Astrocyte (in vitro differentiated cells and primary cell): ENCODE measurements at regions not wholly inside any gene's neighbourhood (a gene's known extent, or its start where the extent isn't known, plus 50 kb on each side); places are given as distances from the start of the nearest gene placed in this dataset.

Experiments used
- DNase-seq: peaks from one replicate; pipeline ENCODE4 v3.0.0-alpha.2; 2010; ENCODE audit warnings: low read depth
- FAIRE-seq: peaks from 2 replicates; lab custom pipeline; 2011; peaks lifted over from hg19 to GRCh38; lab: Jason Lieb, UNC
- H2AFZ ChIP-seq: 2 replicates; pipeline ENCODE4 v1.6.0; 2012; ENCODE audit warnings: low read depth, low read length, inconsistent platforms
- H3K27ac ChIP-seq: 2 replicates; pipeline ENCODE4 v1.5.1; 2011; ENCODE audit warnings: low read depth, low read length, inconsistent platforms
- H3K27me3 ChIP-seq: 2 replicates; pipeline ENCODE4 v1.6.0; 2011; ENCODE audit warnings: low read length, inconsistent platforms; ENCODE audit not compliant: insufficient read depth
- H3K36me3 ChIP-seq: 2 replicates; pipeline ENCODE4 v1.5.1; 2011; ENCODE audit warnings: low read length, inconsistent platforms; ENCODE audit not compliant: insufficient read depth
- H3K4me1 ChIP-seq: 2 replicates; pipeline ENCODE4 v1.5.1; 2011; ENCODE audit warnings: low read length, inconsistent platforms; ENCODE audit not compliant: insufficient read depth
- H3K4me2 ChIP-seq: 2 replicates; pipeline ENCODE4 v1.6.0; 2012; ENCODE audit warnings: low read length, inconsistent platforms
- H3K4me3 ChIP-seq: 2 replicates; pipeline ENCODE4 v1.5.1; 2011; ENCODE audit warnings: low read depth, mild to moderate bottlenecking, low read length, inconsistent platforms; ENCODE audit not compliant: insufficient read depth
- H3K79me2 ChIP-seq: 2 replicates; pipeline ENCODE4 v1.6.0; 2012; ENCODE audit warnings: mild to moderate bottlenecking, low read length, inconsistent platforms; ENCODE audit not compliant: insufficient read depth
- H3K9ac ChIP-seq: 2 replicates; pipeline ENCODE4 v1.6.0; 2012; ENCODE audit warnings: mild to moderate bottlenecking, low read length, inconsistent platforms
- H3K9me3 ChIP-seq: 2 replicates; pipeline ENCODE4 v1.5.1; 2012; ENCODE audit warnings: low read depth, mild to moderate bottlenecking, low read length, inconsistent platforms; ENCODE audit not compliant: insufficient read depth
- H4K20me1 ChIP-seq: 2 replicates; pipeline ENCODE4 v1.6.0; 2012; ENCODE audit warnings: low read length, inconsistent platforms; ENCODE audit not compliant: insufficient read depth
- H3K27ac Mint-ChIP-seq: one replicate; pipeline ENCODE4 v1.8.0; 2021; ENCODE audit warnings: mild to moderate bottlenecking, mixed read lengths; ENCODE audit not compliant: unreplicated experiment
- H3K27me3 Mint-ChIP-seq: one replicate; pipeline ENCODE4 v1.8.0; 2021; ENCODE audit warnings: low read depth, mixed read lengths; ENCODE audit not compliant: unreplicated experiment
- H3K36me3 Mint-ChIP-seq: one replicate; pipeline ENCODE4 v1.8.0; 2021; ENCODE audit warnings: low read depth, mixed read lengths; ENCODE audit not compliant: unreplicated experiment
- H3K4me1 Mint-ChIP-seq: one replicate; pipeline ENCODE4 v1.8.0; 2021; ENCODE audit warnings: low read depth, mixed read lengths; ENCODE audit not compliant: unreplicated experiment
- H3K4me3 Mint-ChIP-seq: one replicate; pipeline ENCODE4 v1.8.0; 2021; ENCODE audit warnings: mild to moderate bottlenecking, moderate library complexity, mixed read lengths; ENCODE audit not compliant: unreplicated experiment
- H3K9me3 Mint-ChIP-seq: one replicate; pipeline ENCODE4 v1.8.0; 2021; ENCODE audit warnings: mild to moderate bottlenecking, mixed read lengths; ENCODE audit not compliant: unreplicated experiment
- EZH2 ChIP-seq: IDR thresholded peaks from 2 replicates; pipeline ENCODE4 v1.6.1; 2012; ENCODE audit warnings: mild to moderate bottlenecking, low read length, inconsistent platforms; ENCODE audit not compliant: insufficient read depth
- TF ChIP-seq, protein P1 (sequence below): IDR thresholded peaks from 2 replicates; pipeline ENCODE4 v1.5.1; 2011; ENCODE audit warnings: low read depth, mild to moderate bottlenecking, inconsistent platforms, low read length, moderate library complexity; ENCODE audit not compliant: insufficient read depth

- Histone ChIP-seq H4K20me1 (no peaks in the 10 kb centered on the region), H3K4me3 (no peak overlapping the region), H3K9me3 (no peaks in the 10 kb centered on the region), H3K27me3 (no peaks in the 10 kb centered on the region), H3K27ac (no peak overlapping the region), H3K36me3 (no peaks in the 10 kb centered on the region), H3K9ac (no peak overlapping the region), H3K79me2 (no peaks in the 10 kb centered on the region), H3K4me2 (no peak overlapping the region), H3K4me1 (no peaks in the 10 kb centered on the region), H2AFZ (no peak overlapping the region)
- FAIRE-seq (no peak), DNase-seq (no peak)
- Mint-ChIP-seq H3K36me3 (no peaks in the 10 kb centered on the region), H3K4me1 (no peaks in the 10 kb centered on the region), H3K9me3 (peaks cover 6% of the 10 kb centered on the region), H3K27ac (no peak overlapping the region), H3K27me3 (no peaks in the 10 kb centered on the region), H3K4me3 (no peak overlapping the region)
- TF ChIP-seq EZH2 = no peak
- TF ChIP-seq, protein P1, sequence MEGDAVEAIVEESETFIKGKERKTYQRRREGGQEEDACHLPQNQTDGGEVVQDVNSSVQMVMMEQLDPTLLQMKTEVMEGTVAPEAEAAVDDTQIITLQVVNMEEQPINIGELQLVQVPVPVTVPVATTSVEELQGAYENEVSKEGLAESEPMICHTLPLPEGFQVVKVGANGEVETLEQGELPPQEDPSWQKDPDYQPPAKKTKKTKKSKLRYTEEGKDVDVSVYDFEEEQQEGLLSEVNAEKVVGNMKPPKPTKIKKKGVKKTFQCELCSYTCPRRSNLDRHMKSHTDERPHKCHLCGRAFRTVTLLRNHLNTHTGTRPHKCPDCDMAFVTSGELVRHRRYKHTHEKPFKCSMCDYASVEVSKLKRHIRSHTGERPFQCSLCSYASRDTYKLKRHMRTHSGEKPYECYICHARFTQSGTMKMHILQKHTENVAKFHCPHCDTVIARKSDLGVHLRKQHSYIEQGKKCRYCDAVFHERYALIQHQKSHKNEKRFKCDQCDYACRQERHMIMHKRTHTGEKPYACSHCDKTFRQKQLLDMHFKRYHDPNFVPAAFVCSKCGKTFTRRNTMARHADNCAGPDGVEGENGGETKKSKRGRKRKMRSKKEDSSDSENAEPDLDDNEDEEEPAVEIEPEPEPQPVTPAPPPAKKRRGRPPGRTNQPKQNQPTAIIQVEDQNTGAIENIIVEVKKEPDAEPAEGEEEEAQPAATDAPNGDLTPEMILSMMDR = no peak
These were observed 205.4 kb upstream of the CDH2 start for GRCh38 chr18:28382215-28382879.

- TF ChIP-seq, protein P1 = no peak
- no peak for TF ChIP-seq EZH2
- no peaks in the 10 kb centered on the region for H4K20me1 ChIP-seq
- H3K4me1 ChIP-seq = no peaks in the 10 kb centered on the region
- H3K27me3 Mint-ChIP-seq = no peaks in the 10 kb centered on the region
- FAIRE-seq = no peak
- H3K4me3 Mint-ChIP-seq = no peak overlapping the region
- H3K27me3 ChIP-seq = no peaks in the 10 kb centered on the region
- H3K27ac ChIP-seq = no peak overlapping the region
- H3K9me3 Mint-ChIP-seq = no peaks in the 10 kb centered on the region
- DNase-seq = no peak
- H3K9ac ChIP-seq = no peak overlapping the region
- H3K4me2 ChIP-seq = no peak overlapping the region
- H3K4me3 ChIP-seq = no peak overlapping the region
- no peaks in the 10 kb centered on the region for H3K9me3 ChIP-seq
- no peaks in the 10 kb centered on the region for H3K79me2 ChIP-seq
- H3K27ac Mint-ChIP-seq = no peak overlapping the region
- no peaks in the 10 kb centered on the region for H3K36me3 ChIP-seq
- H2AFZ ChIP-seq = no peak overlapping the region
- H3K36me3 Mint-ChIP-seq = no peaks in the 10 kb centered on the region
- no peaks in the 10 kb centered on the region for H3K4me1 Mint-ChIP-seq
These were observed 195.3 kb upstream of the CDH2 start for GRCh38 chr18:28372186-28372585.

GRCh38 chr18:28366676-28367075 lies 189.7 kb upstream of the CDH2 start:
- Mint-ChIP-seq H3K4me3 (no peak overlapping the region), H3K27ac (no peak overlapping the region), H3K27me3 (no peaks in the 10 kb centered on the region), H3K9me3 (no peaks in the 10 kb centered on the region), H3K4me1 (peaks cover 4% of the 10 kb centered on the region), H3K36me3 (no peaks in the 10 kb centered on the region)
- no peaks in the 10 kb centered on the region for H3K27me3 ChIP-seq
- DNase-seq = no peak
- no peaks in the 10 kb centered on the region for H3K36me3 ChIP-seq
- no peak overlapping the region for H3K27ac ChIP-seq
- TF ChIP-seq, protein P1 = no peak
- TF ChIP-seq EZH2 = no peak
- no peaks in the 10 kb centered on the region for H3K9me3 ChIP-seq
- no peak for FAIRE-seq
- H3K79me2 ChIP-seq = no peaks in the 10 kb centered on the region
- no peaks in the 10 kb centered on the region for H3K4me1 ChIP-seq
- no peak overlapping the region for H3K9ac ChIP-seq
- no peak overlapping the region for H3K4me3 ChIP-seq
- no peak overlapping the region for H2AFZ ChIP-seq
- no peak overlapping the region for H3K4me2 ChIP-seq
- no peaks in the 10 kb centered on the region for H4K20me1 ChIP-seq
